ENCODE measurements at regions not wholly inside any gene's neighbourhood (a gene's known extent, or its start where the extent isn't known, plus 50 kb on each side); places are given as distances from the start of the nearest gene placed in this dataset.
"Not testable (repeated sequence)": the region's sequence is repeated elsewhere in the genome, so short reads cannot be mapped to it uniquely, and the experiment has no call there.

GRCh38 chrX:140432346-140433175, 72.3 kb downstream of the SOX3 start:
- Histone ChIP-seq H3K4me1 (peaks cover 10% of the 10 kb centered on the region), H3K9me3 (no peaks in the 10 kb centered on the region), H3K36me3 (replicated peaks in 1 of 2; ENCODE audit: insufficient read depth in 1 of 2, low read depth in 2 of 2) (no peaks in the 10 kb centered on the region), H3K4me3 (no peak overlapping the region), H3K27me3 (no peaks in the 10 kb centered on the region), H3K27ac (no peak overlapping the region)
- WGBS, 2 donors, result 26 to 31% methylated on average over 2 to 4 of the region's 4 CpGs
- ATAC-seq, result peak; percentile 78
- intact Hi-C loops (cut with DNase I), result no loop called here
- TF ChIP-seq CTCF (IDR thresholded peaks at IDR 0.05) (no peak), POLR2A (IDR thresholded peaks at IDR 0.05) (no peak)
- DNase-seq, result peak; percentile 50 to 74 (median 72)

GRCh38 chrX:140431521-140431920, 73.3 kb downstream of the SOX3 start:
- peaks cover 10% of the 10 kb centered on the region for H3K4me1 ChIP-seq
- H3K27me3 ChIP-seq, result no peaks in the 10 kb centered on the region
- no peaks in the 10 kb centered on the region for H3K36me3 ChIP-seq (replicated peaks in 1 of 2; ENCODE audit: insufficient read depth in 1 of 2, low read depth in 2 of 2)
- ATAC-seq, result no peak
- no peak for DNase-seq
- WGBS, 2 donors, result 90 to 93% methylated on average over 2 to 3 of the region's 5 CpGs
- no peak overlapping the region for H3K4me3 ChIP-seq
- no peaks in the 10 kb centered on the region for H3K9me3 ChIP-seq
- intact Hi-C loops (cut with DNase I), result no loop called here
- no peak overlapping the region for H3K27ac ChIP-seq
- TF ChIP-seq CTCF (IDR thresholded peaks at IDR 0.05), result no peak
- TF ChIP-seq POLR2A (IDR thresholded peaks at IDR 0.05), result no peak

GRCh38 chrX:140425712-140426395, 79.0 kb downstream of the SOX3 start:
- H3K4me1 ChIP-seq, result no peaks in the 10 kb centered on the region
- intact Hi-C loops (cut with DNase I), result no loop called here
- H3K27me3 ChIP-seq, result no peaks in the 10 kb centered on the region
- H3K4me3 ChIP-seq, result no peak overlapping the region
- TF ChIP-seq CTCF (IDR thresholded peaks at IDR 0.05), result no peak
- TF ChIP-seq POLR2A (IDR thresholded peaks at IDR 0.05), result no peak
- H3K36me3 ChIP-seq (replicated peaks in 1 of 2; ENCODE audit: insufficient read depth in 1 of 2, low read depth in 2 of 2), result no peaks in the 10 kb centered on the region
- no peak overlapping the region for H3K27ac ChIP-seq
- DNase-seq, result no peak
- 22 to 33% methylated on average over 4 of the region's 4 CpGs for WGBS, 2 donors
- no peaks in the 10 kb centered on the region for H3K9me3 ChIP-seq
- no peak for ATAC-seq

- no peak for ATAC-seq
- Histone ChIP-seq H3K4me3 (no peak overlapping the region), H3K27ac (no peak overlapping the region), H3K36me3 (replicated peaks in 1 of 2; ENCODE audit: insufficient read depth in 1 of 2, low read depth in 2 of 2) (no peaks in the 10 kb centered on the region), H3K4me1 (no peaks in the 10 kb centered on the region), H3K9me3 (no peaks in the 10 kb centered on the region), H3K27me3 (no peaks in the 10 kb centered on the region)
- no peak for DNase-seq
- intact Hi-C loops (cut with DNase I), result no loop called here
- no peak for TF ChIP-seq CTCF (IDR thresholded peaks at IDR 0.05)
- no peak for TF ChIP-seq POLR2A (IDR thresholded peaks at IDR 0.05)
Observed at GRCh38 chrX:140422501-140422900, 82.4 kb downstream of the SOX3 start.

- H3K4me1 ChIP-seq; H3K4me3 ChIP-seq; H3K36me3 ChIP-seq (replicated peaks in 1 of 2; ENCODE audit: insufficient read depth in 1 of 2, low read depth in 2 of 2); H3K27ac ChIP-seq; ATAC-seq; H3K9me3 ChIP-seq; H3K27me3 ChIP-seq; intact Hi-C loops (cut with DNase I); DNase-seq: not testable (repeated sequence)
- WGBS, 2 donors, result 50 to 88% methylated on average over 1 of the region's 1 CpG
Observed at GRCh38 chrX:140402131-140402530, 102.7 kb downstream of the SOX3 start.

- DNase-seq; H3K9me3 ChIP-seq; H3K27me3 ChIP-seq; H3K4me1 ChIP-seq; H3K4me3 ChIP-seq; H3K36me3 ChIP-seq (replicated peaks in 1 of 2; ENCODE audit: insufficient read depth in 1 of 2, low read depth in 2 of 2); H3K27ac ChIP-seq; ATAC-seq; intact Hi-C loops (cut with DNase I): not testable (repeated sequence)
Observed at GRCh38 chrX:140396326-140396725, 108.5 kb downstream of the SOX3 start.
